ENCODE measurements at regions not wholly inside any gene's neighbourhood (a gene's known extent, or its start where the extent isn't known, plus 50 kb on each side); places are given as distances from the start of the nearest gene placed in this dataset.

DNA sequence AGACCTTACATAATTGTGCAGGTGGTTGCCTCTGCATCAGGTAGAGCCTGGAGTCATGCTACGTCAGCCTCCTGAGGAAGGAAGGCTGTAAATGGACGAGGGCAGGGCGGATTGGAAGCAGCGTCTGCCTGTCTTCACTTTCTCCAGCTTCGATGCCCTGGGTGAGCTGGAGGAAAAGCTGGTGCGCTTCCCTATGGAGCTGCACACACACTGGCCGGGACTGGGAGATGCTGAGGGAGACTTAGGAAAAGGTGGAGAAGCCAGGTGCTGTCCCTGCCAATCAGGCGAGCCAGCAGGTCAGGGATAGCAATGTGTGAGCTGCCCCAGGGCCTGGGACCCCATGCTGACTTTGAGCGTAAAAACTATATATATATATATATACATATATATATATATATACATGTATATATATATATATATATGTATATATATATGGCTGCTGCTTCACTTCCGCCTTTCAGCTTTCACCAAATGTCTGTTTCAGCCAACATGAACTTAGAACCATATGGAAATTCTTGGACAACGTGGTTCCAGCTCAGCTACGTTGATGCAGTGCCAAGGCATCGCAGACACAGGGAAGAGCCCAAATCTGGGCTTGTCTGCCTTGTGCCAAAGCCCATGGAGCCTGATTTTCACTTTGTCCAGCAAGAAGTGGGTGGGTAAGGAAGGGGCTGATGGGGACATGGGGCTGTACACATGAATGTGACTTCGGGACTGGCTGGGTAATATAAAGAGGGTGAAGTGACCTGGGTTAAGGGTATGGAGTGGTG is 71.5 kb upstream of the NKD1 start:
- CTCF ChIA-PET, result no interaction called here

More for the DNA sequence above, 71.5 kb upstream of the NKD1 start:
- SMC1A ChIA-PET (ENCODE audit: uncharacterized antibody, unreplicated experiment), result no interaction called here
- BruUV-seq (replicated peaks), result no TSS peak
- TF ChIP-seq, protein P1, sequence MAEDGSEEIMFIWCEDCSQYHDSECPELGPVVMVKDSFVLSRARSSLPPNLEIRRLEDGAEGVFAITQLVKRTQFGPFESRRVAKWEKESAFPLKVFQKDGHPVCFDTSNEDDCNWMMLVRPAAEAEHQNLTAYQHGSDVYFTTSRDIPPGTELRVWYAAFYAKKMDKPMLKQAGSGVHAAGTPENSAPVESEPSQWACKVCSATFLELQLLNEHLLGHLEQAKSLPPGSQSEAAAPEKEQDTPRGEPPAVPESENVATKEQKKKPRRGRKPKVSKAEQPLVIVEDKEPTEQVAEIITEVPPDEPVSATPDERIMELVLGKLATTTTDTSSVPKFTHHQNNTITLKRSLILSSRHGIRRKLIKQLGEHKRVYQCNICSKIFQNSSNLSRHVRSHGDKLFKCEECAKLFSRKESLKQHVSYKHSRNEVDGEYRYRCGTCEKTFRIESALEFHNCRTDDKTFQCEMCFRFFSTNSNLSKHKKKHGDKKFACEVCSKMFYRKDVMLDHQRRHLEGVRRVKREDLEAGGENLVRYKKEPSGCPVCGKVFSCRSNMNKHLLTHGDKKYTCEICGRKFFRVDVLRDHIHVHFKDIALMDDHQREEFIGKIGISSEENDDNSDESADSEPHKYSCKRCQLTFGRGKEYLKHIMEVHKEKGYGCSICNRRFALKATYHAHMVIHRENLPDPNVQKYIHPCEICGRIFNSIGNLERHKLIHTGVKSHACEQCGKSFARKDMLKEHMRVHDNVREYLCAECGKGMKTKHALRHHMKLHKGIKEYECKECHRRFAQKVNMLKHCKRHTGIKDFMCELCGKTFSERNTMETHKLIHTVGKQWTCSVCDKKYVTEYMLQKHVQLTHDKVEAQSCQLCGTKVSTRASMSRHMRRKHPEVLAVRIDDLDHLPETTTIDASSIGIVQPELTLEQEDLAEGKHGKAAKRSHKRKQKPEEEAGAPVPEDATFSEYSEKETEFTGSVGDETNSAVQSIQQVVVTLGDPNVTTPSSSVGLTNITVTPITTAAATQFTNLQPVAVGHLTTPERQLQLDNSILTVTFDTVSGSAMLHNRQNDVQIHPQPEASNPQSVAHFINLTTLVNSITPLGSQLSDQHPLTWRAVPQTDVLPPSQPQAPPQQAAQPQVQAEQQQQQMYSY (CRISPR knock-in tag; IDR thresholded peaks at IDR 0.05), result no peak
- no peak for TF ChIP-seq RCOR1 (conservative IDR thresholded peaks at IDR 0.05; ENCODE audit: low read depth, low read length)
- no peak for TF ChIP-seq SREBF2 (IDR thresholded peaks at IDR 0.05; ENCODE audit: low read length)
- TF ChIP-seq IRF4 (IDR thresholded peaks at IDR 0.05; ENCODE audit: low read depth, low read length), result no peak
- TF ChIP-seq, protein P2, sequence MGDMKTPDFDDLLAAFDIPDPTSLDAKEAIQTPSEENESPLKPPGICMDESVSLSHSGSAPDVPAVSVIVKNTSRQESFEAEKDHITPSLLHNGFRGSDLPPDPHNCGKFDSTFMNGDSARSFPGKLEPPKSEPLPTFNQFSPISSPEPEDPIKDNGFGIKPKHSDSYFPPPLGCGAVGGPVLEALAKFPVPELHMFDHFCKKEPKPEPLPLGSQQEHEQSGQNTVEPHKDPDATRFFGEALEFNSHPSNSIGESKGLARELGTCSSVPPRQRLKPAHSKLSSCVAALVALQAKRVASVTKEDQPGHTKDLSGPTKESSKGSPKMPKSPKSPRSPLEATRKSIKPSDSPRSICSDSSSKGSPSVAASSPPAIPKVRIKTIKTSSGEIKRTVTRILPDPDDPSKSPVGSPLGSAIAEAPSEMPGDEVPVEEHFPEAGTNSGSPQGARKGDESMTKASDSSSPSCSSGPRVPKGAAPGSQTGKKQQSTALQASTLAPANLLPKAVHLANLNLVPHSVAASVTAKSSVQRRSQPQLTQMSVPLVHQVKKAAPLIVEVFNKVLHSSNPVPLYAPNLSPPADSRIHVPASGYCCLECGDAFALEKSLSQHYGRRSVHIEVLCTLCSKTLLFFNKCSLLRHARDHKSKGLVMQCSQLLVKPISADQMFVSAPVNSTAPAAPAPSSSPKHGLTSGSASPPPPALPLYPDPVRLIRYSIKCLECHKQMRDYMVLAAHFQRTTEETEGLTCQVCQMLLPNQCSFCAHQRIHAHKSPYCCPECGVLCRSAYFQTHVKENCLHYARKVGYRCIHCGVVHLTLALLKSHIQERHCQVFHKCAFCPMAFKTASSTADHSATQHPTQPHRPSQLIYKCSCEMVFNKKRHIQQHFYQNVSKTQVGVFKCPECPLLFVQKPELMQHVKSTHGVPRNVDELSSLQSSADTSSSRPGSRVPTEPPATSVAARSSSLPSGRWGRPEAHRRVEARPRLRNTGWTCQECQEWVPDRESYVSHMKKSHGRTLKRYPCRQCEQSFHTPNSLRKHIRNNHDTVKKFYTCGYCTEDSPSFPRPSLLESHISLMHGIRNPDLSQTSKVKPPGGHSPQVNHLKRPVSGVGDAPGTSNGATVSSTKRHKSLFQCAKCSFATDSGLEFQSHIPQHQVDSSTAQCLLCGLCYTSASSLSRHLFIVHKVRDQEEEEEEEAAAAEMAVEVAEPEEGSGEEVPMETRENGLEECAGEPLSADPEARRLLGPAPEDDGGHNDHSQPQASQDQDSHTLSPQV (IDR thresholded peaks at IDR 0.05), result no peak
- TF ChIP-seq WRNIP1 (IDR thresholded peaks at IDR 0.05; ENCODE audit: borderline replicate concordance, low read depth, low read length), result no peak
- TF ChIP-seq, protein P3, sequence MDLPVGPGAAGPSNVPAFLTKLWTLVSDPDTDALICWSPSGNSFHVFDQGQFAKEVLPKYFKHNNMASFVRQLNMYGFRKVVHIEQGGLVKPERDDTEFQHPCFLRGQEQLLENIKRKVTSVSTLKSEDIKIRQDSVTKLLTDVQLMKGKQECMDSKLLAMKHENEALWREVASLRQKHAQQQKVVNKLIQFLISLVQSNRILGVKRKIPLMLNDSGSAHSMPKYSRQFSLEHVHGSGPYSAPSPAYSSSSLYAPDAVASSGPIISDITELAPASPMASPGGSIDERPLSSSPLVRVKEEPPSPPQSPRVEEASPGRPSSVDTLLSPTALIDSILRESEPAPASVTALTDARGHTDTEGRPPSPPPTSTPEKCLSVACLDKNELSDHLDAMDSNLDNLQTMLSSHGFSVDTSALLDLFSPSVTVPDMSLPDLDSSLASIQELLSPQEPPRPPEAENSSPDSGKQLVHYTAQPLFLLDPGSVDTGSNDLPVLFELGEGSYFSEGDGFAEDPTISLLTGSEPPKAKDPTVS (IDR thresholded peaks at IDR 0.05; ENCODE audit: low read depth, low read length), result no peak
- ATAC-seq (no peak), FAIRE-seq (no peak), DNase-seq (ENCODE audit: low read depth, low spot score) (no peak)
- no peak overlapping the region for H2AFZ ChIP-seq (ENCODE audit: control insufficient read depth, low read depth, low read length)
- H3K36me3 ChIP-seq (ENCODE audit: control insufficient read depth in 2 of 2, insufficient read depth in 2 of 2, low read length in 1 of 2), result no peaks in the 10 kb centered on the region
- POLR2A ChIA-PET, result no interaction called here
- no peaks in the 10 kb centered on the region for H4K20me1 ChIP-seq (ENCODE audit: control insufficient read depth, insufficient read depth)
- H3K27me3 ChIP-seq (replicated peaks in 1 of 2; ENCODE audit: control insufficient read depth in 2 of 2, insufficient read depth in 2 of 2, low read length in 1 of 2), result no peaks in the 10 kb centered on the region
- RAD21 ChIA-PET (ENCODE audit: unreplicated experiment), result no interaction called here
- no peak overlapping the region for H3K9ac ChIP-seq (ENCODE audit: control insufficient read depth, insufficient read depth, low read length)
- in situ Hi-C loops (cut with MboI) (no loop called here), intact Hi-C loops (cut with micrococcal nuclease; ENCODE audit: unreplicated experiment) (no loop called here)
- no peak overlapping the region for H3K4me2 ChIP-seq (ENCODE audit: control insufficient read depth, insufficient read depth)
- H3K4me1 ChIP-seq (ENCODE audit: control insufficient read depth, insufficient read depth, low read length), result peaks cover 15% of the 10 kb centered on the region
- no peaks in the 10 kb centered on the region for H3K79me2 ChIP-seq (ENCODE audit: control insufficient read depth, insufficient read depth, low read length)
- H3K4me3 ChIP-seq, result no peak overlapping the region
- no peaks in the 10 kb centered on the region for H3K9me3 ChIP-seq (replicated peaks; ENCODE audit: control insufficient read depth, insufficient read depth, low read length)
- no peak overlapping the region for H3K27ac ChIP-seq (ENCODE audit: control insufficient read depth, insufficient read depth)
- WGBS (ENCODE audit: insufficient coverage, insufficient replicate concordance, low lambda C conversion rate, missing lambda C conversion rate), result 59% methylated on average over 14 of the region's 14 CpGs
